ENCODE measurements at regions not wholly inside any gene's neighbourhood (a gene's known extent, or its start where the extent isn't known, plus 50 kb on each side); places are given as distances from the start of the nearest gene placed in this dataset.
"Not testable (repeated sequence)": the region's sequence is repeated elsewhere in the genome, so short reads cannot be mapped to it uniquely, and the experiment has no call there.

DNA sequence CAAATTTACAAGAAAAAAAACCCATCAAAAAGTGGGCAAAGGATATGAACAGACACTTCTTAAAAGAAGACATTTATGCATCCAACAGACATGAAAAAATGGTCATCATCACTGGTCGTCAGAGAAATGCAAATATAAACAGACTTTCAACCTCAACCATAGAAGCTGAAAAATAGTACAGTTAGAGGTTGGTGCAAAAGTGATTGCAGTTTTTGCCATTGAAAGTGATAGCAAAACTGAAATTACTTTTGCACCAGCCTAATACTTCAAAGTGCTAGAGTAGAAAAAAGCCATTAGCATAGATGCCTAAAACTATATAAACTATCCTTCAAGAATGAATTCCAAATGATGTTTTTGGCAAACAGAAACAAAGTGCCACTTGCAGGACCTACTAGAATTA is 365.8 kb upstream of the DPYD start:
- Histone ChIP-seq H3K36me3 (ENCODE audit: control insufficient read depth in 1 of 2, insufficient read depth in 2 of 2, low read depth in 1 of 2, low read length in 2 of 2) (no peaks in the 10 kb centered on the region), H4K91ac (ENCODE audit: low read length) (no peak overlapping the region), H4K8ac (ENCODE audit: low read length) (no peak overlapping the region), H3K27ac (ENCODE audit: low read length, poor library complexity, severe bottlenecking) (no peak overlapping the region), H2BK15ac (ENCODE audit: low read depth, poor library complexity, severe bottlenecking) (no peak overlapping the region), H3K18ac (ENCODE audit: low read depth in 1 of 2, low read length in 2 of 2) (no peak overlapping the region), H3K9me3 (ENCODE audit: control insufficient read depth, low read length) (no peaks in the 10 kb centered on the region), H2BK5ac (ENCODE audit: low read depth, low read length, poor library complexity, severe bottlenecking) (no peak overlapping the region), H3K9ac (ENCODE audit: low read length) (no peak overlapping the region), H3K14ac (ENCODE audit: low read length in 2 of 2) (no peak overlapping the region), H3K4me1 (ENCODE audit: control insufficient read depth, insufficient read depth, low read depth, low read length) (no peaks in the 10 kb centered on the region), H2BK12ac (ENCODE audit: low read length in 2 of 2) (no peak overlapping the region), H3K23ac (ENCODE audit: low read length in 2 of 2) (no peak overlapping the region), H3K4me3 (ENCODE audit: insufficient read depth in 1 of 2, low read depth in 1 of 2, low read length in 2 of 2) (no peak overlapping the region), H3K4ac (ENCODE audit: low read depth in 1 of 2, low read length in 2 of 2) (no peak overlapping the region), H3K79me1 (replicated peaks; ENCODE audit: low read length, poor library complexity, severe bottlenecking) (no peaks in the 10 kb centered on the region), H3K27me3 (ENCODE audit: control insufficient read depth in 1 of 2, insufficient read depth in 1 of 2, low read length in 2 of 2) (no peaks in the 10 kb centered on the region), H2AK5ac (ENCODE audit: low read length, severe bottlenecking) (no peak overlapping the region), H3K4me2 (ENCODE audit: low read length, poor library complexity, severe bottlenecking) (no peak overlapping the region), H2BK120ac (ENCODE audit: low read depth, low read length) (no peak overlapping the region), H2AFZ (ENCODE audit: low read depth, low read length) (no peak overlapping the region)
- WGBS = no CpG with 5 or more reads among the region's 1 CpG
- no peak for DNase-seq

GRCh38 chr1:98285286-98285685 is 364.5 kb upstream of the DPYD start:
- not testable (repeated sequence) for H3K4me3 ChIP-seq (ENCODE audit: insufficient read depth in 1 of 2, low read depth in 1 of 2, low read length in 2 of 2); H3K27ac ChIP-seq (ENCODE audit: low read length, poor library complexity, severe bottlenecking); H3K4me1 ChIP-seq (ENCODE audit: control insufficient read depth, insufficient read depth, low read depth, low read length); DNase-seq; H2BK15ac ChIP-seq (ENCODE audit: low read depth, poor library complexity, severe bottlenecking); H3K18ac ChIP-seq (ENCODE audit: low read depth in 1 of 2, low read length in 2 of 2); H4K8ac ChIP-seq (ENCODE audit: low read length); H2AFZ ChIP-seq (ENCODE audit: low read depth, low read length); H3K36me3 ChIP-seq (ENCODE audit: control insufficient read depth in 1 of 2, insufficient read depth in 2 of 2, low read depth in 1 of 2, low read length in 2 of 2); H3K9ac ChIP-seq (ENCODE audit: low read length); H3K79me1 ChIP-seq (replicated peaks; ENCODE audit: low read length, poor library complexity, severe bottlenecking); H3K23ac ChIP-seq (ENCODE audit: low read length in 2 of 2); H2BK12ac ChIP-seq (ENCODE audit: low read length in 2 of 2); H3K14ac ChIP-seq (ENCODE audit: low read length in 2 of 2); H2BK5ac ChIP-seq (ENCODE audit: low read depth, low read length, poor library complexity, severe bottlenecking); H3K9me3 ChIP-seq (ENCODE audit: control insufficient read depth, low read length); H4K91ac ChIP-seq (ENCODE audit: low read length); H2BK120ac ChIP-seq (ENCODE audit: low read depth, low read length); H3K27me3 ChIP-seq (ENCODE audit: control insufficient read depth in 1 of 2, insufficient read depth in 1 of 2, low read length in 2 of 2); H2AK5ac ChIP-seq (ENCODE audit: low read length, severe bottlenecking); H3K4ac ChIP-seq (ENCODE audit: low read depth in 1 of 2, low read length in 2 of 2); H3K4me2 ChIP-seq (ENCODE audit: low read length, poor library complexity, severe bottlenecking)
- WGBS = 73% methylated on average over 2 of the region's 2 CpGs

DNA sequence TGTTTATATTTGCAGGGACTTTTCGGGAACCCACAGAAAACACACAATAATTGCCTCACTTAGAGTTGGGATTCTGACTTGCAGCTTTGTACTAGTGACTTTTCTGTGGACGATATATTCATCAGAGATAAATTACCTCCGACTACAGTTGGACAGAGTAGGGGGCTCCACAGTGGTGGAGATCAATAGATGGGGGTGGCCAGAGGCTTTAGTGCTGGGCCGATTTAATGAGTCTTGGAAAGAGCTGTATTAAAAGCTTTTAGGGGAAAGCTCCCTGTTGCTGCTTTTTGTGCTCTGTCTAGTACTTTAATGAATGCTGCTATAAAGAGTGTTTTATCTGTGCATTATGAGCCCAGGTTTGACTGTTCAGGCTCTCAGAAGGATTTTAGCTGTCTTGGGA is 359.2 kb upstream of the DPYD start:
- no peak overlapping the region for H2BK5ac ChIP-seq (ENCODE audit: low read depth, low read length, poor library complexity, severe bottlenecking)
- no peaks in the 10 kb centered on the region for H3K9me3 ChIP-seq (ENCODE audit: control insufficient read depth, low read length)
- H4K91ac ChIP-seq (ENCODE audit: low read length) = no peak overlapping the region
- no peak overlapping the region for H3K4me3 ChIP-seq (ENCODE audit: insufficient read depth in 1 of 2, low read depth in 1 of 2, low read length in 2 of 2)
- DNase-seq = no peak
- no peak overlapping the region for H2AK5ac ChIP-seq (ENCODE audit: low read length, severe bottlenecking)
- H3K27me3 ChIP-seq (ENCODE audit: control insufficient read depth in 1 of 2, insufficient read depth in 1 of 2, low read length in 2 of 2) = no peaks in the 10 kb centered on the region
- no peak overlapping the region for H3K9ac ChIP-seq (ENCODE audit: low read length)
- WGBS = 91% methylated on average over 3 of the region's 4 CpGs
- no peak overlapping the region for H3K4me2 ChIP-seq (ENCODE audit: low read length, poor library complexity, severe bottlenecking)
- H3K14ac ChIP-seq (ENCODE audit: low read length in 2 of 2) = no peak overlapping the region
- H2BK12ac ChIP-seq (ENCODE audit: low read length in 2 of 2) = no peak overlapping the region
- H2BK120ac ChIP-seq (ENCODE audit: low read depth, low read length) = no peak overlapping the region
- H3K36me3 ChIP-seq (ENCODE audit: control insufficient read depth in 1 of 2, insufficient read depth in 2 of 2, low read depth in 1 of 2, low read length in 2 of 2) = no peaks in the 10 kb centered on the region
- no peak overlapping the region for H2BK15ac ChIP-seq (ENCODE audit: low read depth, poor library complexity, severe bottlenecking)
- no peak overlapping the region for H3K18ac ChIP-seq (ENCODE audit: low read depth in 1 of 2, low read length in 2 of 2)
- H2AFZ ChIP-seq (ENCODE audit: low read depth, low read length) = no peak overlapping the region
- H3K27ac ChIP-seq (ENCODE audit: low read length, poor library complexity, severe bottlenecking) = no peak overlapping the region
- H3K79me1 ChIP-seq (replicated peaks; ENCODE audit: low read length, poor library complexity, severe bottlenecking) = no peaks in the 10 kb centered on the region
- H3K4me1 ChIP-seq (ENCODE audit: control insufficient read depth, insufficient read depth, low read depth, low read length) = peaks cover 2% of the 10 kb centered on the region
- H4K8ac ChIP-seq (ENCODE audit: low read length) = no peak overlapping the region
- no peak overlapping the region for H3K23ac ChIP-seq (ENCODE audit: low read length in 2 of 2)
- H3K4ac ChIP-seq (ENCODE audit: low read depth in 1 of 2, low read length in 2 of 2) = no peak overlapping the region

DNA sequence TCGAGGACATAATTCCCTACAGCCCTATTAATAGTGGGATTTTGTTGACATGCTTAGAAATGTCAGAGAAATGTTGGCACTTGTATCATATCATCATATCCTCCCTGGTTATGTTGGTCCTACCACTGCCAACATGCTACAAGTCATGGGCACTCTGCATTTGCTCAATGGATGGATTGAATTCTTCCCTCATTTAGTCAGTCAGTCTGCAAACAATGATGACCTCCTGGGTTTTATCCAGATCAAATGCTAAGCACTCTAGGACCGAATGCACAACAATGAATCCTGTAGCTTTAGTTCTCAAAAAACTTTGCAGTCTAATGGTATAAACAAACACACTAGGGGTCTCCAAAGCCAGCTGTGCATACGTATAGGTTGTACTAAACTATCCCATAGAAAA is 357.2 kb upstream of the DPYD start:
- no peak overlapping the region for H4K91ac ChIP-seq (ENCODE audit: low read length)
- H3K4ac ChIP-seq (ENCODE audit: low read depth in 1 of 2, low read length in 2 of 2) = no peak overlapping the region
- H2AK5ac ChIP-seq (ENCODE audit: low read length, severe bottlenecking) = peak overlapping the region; percentile 6
- H3K14ac ChIP-seq (ENCODE audit: low read length in 2 of 2) = no peak overlapping the region
- no peak overlapping the region for H2BK15ac ChIP-seq (ENCODE audit: low read depth, poor library complexity, severe bottlenecking)
- no peaks in the 10 kb centered on the region for H3K27me3 ChIP-seq (ENCODE audit: control insufficient read depth in 1 of 2, insufficient read depth in 1 of 2, low read length in 2 of 2)
- no peak overlapping the region for H3K4me2 ChIP-seq (ENCODE audit: low read length, poor library complexity, severe bottlenecking)
- 100% methylated on average over 1 of the region's 3 CpGs for WGBS
- no peak overlapping the region for H4K8ac ChIP-seq (ENCODE audit: low read length)
- H3K36me3 ChIP-seq (ENCODE audit: control insufficient read depth in 1 of 2, insufficient read depth in 2 of 2, low read depth in 1 of 2, low read length in 2 of 2) = no peaks in the 10 kb centered on the region
- H2BK120ac ChIP-seq (ENCODE audit: low read depth, low read length) = no peak overlapping the region
- peaks cover 2% of the 10 kb centered on the region for H3K4me1 ChIP-seq (ENCODE audit: control insufficient read depth, insufficient read depth, low read depth, low read length)
- no peak overlapping the region for H3K23ac ChIP-seq (ENCODE audit: low read length in 2 of 2)
- no peaks in the 10 kb centered on the region for H3K79me1 ChIP-seq (replicated peaks; ENCODE audit: low read length, poor library complexity, severe bottlenecking)
- H3K4me3 ChIP-seq (ENCODE audit: insufficient read depth in 1 of 2, low read depth in 1 of 2, low read length in 2 of 2) = no peak overlapping the region
- peak overlapping the region; percentile 96 for H3K27ac ChIP-seq (ENCODE audit: low read length, poor library complexity, severe bottlenecking)
- no peak overlapping the region for H2BK12ac ChIP-seq (ENCODE audit: low read length in 2 of 2)
- H3K9me3 ChIP-seq (ENCODE audit: control insufficient read depth, low read length) = peaks cover 2% of the 10 kb centered on the region
- no peak overlapping the region for H3K9ac ChIP-seq (ENCODE audit: low read length)
- H2AFZ ChIP-seq (ENCODE audit: low read depth, low read length) = no peak overlapping the region
- H3K18ac ChIP-seq (ENCODE audit: low read depth in 1 of 2, low read length in 2 of 2) = peak overlapping the region in 1 of 2 experiments; percentile 12
- peak overlapping the region; percentile 87 for H2BK5ac ChIP-seq (ENCODE audit: low read depth, low read length, poor library complexity, severe bottlenecking)
- no peak for DNase-seq

Measured in mesenchymal stem cell (in vitro differentiated cells and primary cell).